ENCODE measurements at regions not wholly inside any gene's neighbourhood (a gene's known extent, or its start where the extent isn't known, plus 50 kb on each side); places are given as distances from the start of the nearest gene placed in this dataset.
"Not testable (repeated sequence)": the region's sequence is repeated elsewhere in the genome, so short reads cannot be mapped to it uniquely, and the experiment has no call there.

GRCh38 chr20:29392853-29393252, 1864.6 kb upstream of the DEFB115 start:
- not testable (repeated sequence) for H3K79me1 ChIP-seq (ENCODE audit: low read length); H3K27me3 ChIP-seq (ENCODE audit: insufficient read depth, low read length); H3K4ac ChIP-seq (ENCODE audit: low read depth, low read length); H3K4me2 ChIP-seq (ENCODE audit: low read length); H2AFZ ChIP-seq (ENCODE audit: insufficient read depth, low read length, poor library complexity); H2AK5ac ChIP-seq (ENCODE audit: low read length); H3K14ac ChIP-seq (ENCODE audit: low read length); H3K18ac ChIP-seq (ENCODE audit: low read length); H3K79me2 ChIP-seq (ENCODE audit: control insufficient read depth, insufficient read depth, low read length, poor library complexity); H4K12ac ChIP-seq (ENCODE audit: low read depth, low read length); H3K36me3 ChIP-seq (ENCODE audit: control insufficient read depth in 1 of 2, insufficient read depth in 2 of 2, low read length in 2 of 2); H3K27ac ChIP-seq (ENCODE audit: low read depth, low read length); H3K4me3 ChIP-seq (ENCODE audit: low read depth, low read length); DNase-seq; H2BK5ac ChIP-seq (ENCODE audit: low read depth, low read length, poor library complexity); H4K8ac ChIP-seq (ENCODE audit: low read depth, low read length); H4K91ac ChIP-seq (ENCODE audit: low read depth, low read length); H3K23ac ChIP-seq (ENCODE audit: low read length); H2BK12ac ChIP-seq (ENCODE audit: low read length); H3K9ac ChIP-seq (ENCODE audit: low read length); H2BK120ac ChIP-seq (ENCODE audit: insufficient read depth, low read length, poor library complexity); H3K4me1 ChIP-seq (ENCODE audit: control insufficient read depth in 1 of 2, insufficient read depth in 2 of 2, low read length in 2 of 2)
- peaks cover 13% of the 10 kb centered on the region for H3K9me3 ChIP-seq (ENCODE audit: insufficient read depth, low read depth, low read length)
- WGBS (ENCODE audit: extremely low coverage, insufficient coverage, insufficient read length): no CpG with 5 or more reads among the region's 9 CpGs

- no peak overlapping the region for H2BK5ac ChIP-seq (ENCODE audit: low read depth, low read length, poor library complexity)
- H3K14ac ChIP-seq (ENCODE audit: low read length): no peak overlapping the region
- no peaks in the 10 kb centered on the region for H3K27me3 ChIP-seq (ENCODE audit: insufficient read depth, low read length)
- H3K36me3 ChIP-seq (ENCODE audit: control insufficient read depth in 1 of 2, insufficient read depth in 2 of 2, low read length in 2 of 2): no peaks in the 10 kb centered on the region
- H2AK5ac ChIP-seq (ENCODE audit: low read length): no peak overlapping the region
- H3K79me2 ChIP-seq (ENCODE audit: control insufficient read depth, insufficient read depth, low read length, poor library complexity): no peaks in the 10 kb centered on the region
- H2BK120ac ChIP-seq (ENCODE audit: insufficient read depth, low read length, poor library complexity): no peak overlapping the region
- no peak for DNase-seq
- no peak overlapping the region for H3K23ac ChIP-seq (ENCODE audit: low read length)
- no peaks in the 10 kb centered on the region for H3K79me1 ChIP-seq (ENCODE audit: low read length)
- no peak overlapping the region for H2AFZ ChIP-seq (ENCODE audit: insufficient read depth, low read length, poor library complexity)
- no peak overlapping the region for H4K8ac ChIP-seq (ENCODE audit: low read depth, low read length)
- no peak overlapping the region for H3K4me2 ChIP-seq (ENCODE audit: low read length)
- no peak overlapping the region for H3K27ac ChIP-seq (ENCODE audit: low read depth, low read length)
- WGBS (ENCODE audit: extremely low coverage, insufficient coverage, insufficient read length): no CpG with 5 or more reads among the region's 40 CpGs
- H2BK12ac ChIP-seq (ENCODE audit: low read length): no peak overlapping the region
- H3K4me3 ChIP-seq (ENCODE audit: low read depth, low read length): peak overlapping the region; percentile 34
- H4K12ac ChIP-seq (ENCODE audit: low read depth, low read length): no peak overlapping the region
- H3K9ac ChIP-seq (ENCODE audit: low read length): peak overlapping the region; percentile 35
- no peak overlapping the region for H3K4ac ChIP-seq (ENCODE audit: low read depth, low read length)
- peaks cover 54% of the 10 kb centered on the region for H3K9me3 ChIP-seq (ENCODE audit: insufficient read depth, low read depth, low read length)
- no peak overlapping the region for H4K91ac ChIP-seq (ENCODE audit: low read depth, low read length)
- no peak overlapping the region for H3K18ac ChIP-seq (ENCODE audit: low read length)
- H3K4me1 ChIP-seq (ENCODE audit: control insufficient read depth in 1 of 2, insufficient read depth in 2 of 2, low read length in 2 of 2): no peaks in the 10 kb centered on the region
Measured at GRCh38 chr20:29408034-29408695, 1849.3 kb upstream of the DEFB115 start.

DNA sequence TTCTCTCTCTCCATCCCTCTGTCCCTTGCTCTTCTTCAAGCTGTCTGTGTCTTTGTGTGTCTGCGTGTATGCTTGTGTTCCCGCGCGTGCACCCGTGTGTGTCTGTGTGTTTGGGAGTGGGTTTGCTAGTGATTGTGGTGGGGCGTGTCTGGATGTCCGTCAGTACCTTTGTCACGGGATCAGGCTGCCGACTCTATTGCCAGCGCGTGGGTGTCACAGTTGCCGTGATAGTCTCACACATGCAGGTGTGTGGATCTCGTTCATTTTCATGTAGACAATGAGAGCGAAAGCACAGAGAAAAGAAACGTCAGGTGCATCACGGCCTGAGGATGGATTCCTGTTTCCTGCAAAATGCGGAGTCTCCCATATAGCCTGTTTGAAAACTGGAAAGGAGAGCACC, 1848.8 kb upstream of the DEFB115 start:
- H4K12ac ChIP-seq (ENCODE audit: low read depth, low read length); H3K4ac ChIP-seq (ENCODE audit: low read depth, low read length); H3K4me1 ChIP-seq (ENCODE audit: control insufficient read depth in 1 of 2, insufficient read depth in 2 of 2, low read length in 2 of 2); H2BK12ac ChIP-seq (ENCODE audit: low read length); H2AFZ ChIP-seq (ENCODE audit: insufficient read depth, low read length, poor library complexity); H3K14ac ChIP-seq (ENCODE audit: low read length); H3K79me2 ChIP-seq (ENCODE audit: control insufficient read depth, insufficient read depth, low read length, poor library complexity); H3K18ac ChIP-seq (ENCODE audit: low read length); H2BK5ac ChIP-seq (ENCODE audit: low read depth, low read length, poor library complexity); H3K27ac ChIP-seq (ENCODE audit: low read depth, low read length); H4K91ac ChIP-seq (ENCODE audit: low read depth, low read length); H2BK120ac ChIP-seq (ENCODE audit: insufficient read depth, low read length, poor library complexity); H4K8ac ChIP-seq (ENCODE audit: low read depth, low read length); H3K4me3 ChIP-seq (ENCODE audit: low read depth, low read length); H3K9ac ChIP-seq (ENCODE audit: low read length); H3K23ac ChIP-seq (ENCODE audit: low read length); DNase-seq; H3K79me1 ChIP-seq (ENCODE audit: low read length); H3K27me3 ChIP-seq (ENCODE audit: insufficient read depth, low read length); H3K36me3 ChIP-seq (ENCODE audit: control insufficient read depth in 1 of 2, insufficient read depth in 2 of 2, low read length in 2 of 2); H3K4me2 ChIP-seq (ENCODE audit: low read length); H2AK5ac ChIP-seq (ENCODE audit: low read length): not testable (repeated sequence)
- no CpG with 5 or more reads among the region's 17 CpGs for WGBS (ENCODE audit: extremely low coverage, insufficient coverage, insufficient read length)
- peaks cover 54% of the 10 kb centered on the region for H3K9me3 ChIP-seq (ENCODE audit: insufficient read depth, low read depth, low read length)

GRCh38 chr20:29409160-29409689, 1848.2 kb upstream of the DEFB115 start:
- not testable (repeated sequence) for H3K4ac ChIP-seq (ENCODE audit: low read depth, low read length); H4K91ac ChIP-seq (ENCODE audit: low read depth, low read length); H3K23ac ChIP-seq (ENCODE audit: low read length); H2BK5ac ChIP-seq (ENCODE audit: low read depth, low read length, poor library complexity); H2AK5ac ChIP-seq (ENCODE audit: low read length); H3K36me3 ChIP-seq (ENCODE audit: control insufficient read depth in 1 of 2, insufficient read depth in 2 of 2, low read length in 2 of 2); H2AFZ ChIP-seq (ENCODE audit: insufficient read depth, low read length, poor library complexity); H3K14ac ChIP-seq (ENCODE audit: low read length); DNase-seq; H4K12ac ChIP-seq (ENCODE audit: low read depth, low read length); H3K4me3 ChIP-seq (ENCODE audit: low read depth, low read length); H3K27ac ChIP-seq (ENCODE audit: low read depth, low read length); H4K8ac ChIP-seq (ENCODE audit: low read depth, low read length); H2BK120ac ChIP-seq (ENCODE audit: insufficient read depth, low read length, poor library complexity); H3K4me1 ChIP-seq (ENCODE audit: control insufficient read depth in 1 of 2, insufficient read depth in 2 of 2, low read length in 2 of 2); H3K9ac ChIP-seq (ENCODE audit: low read length); H2BK12ac ChIP-seq (ENCODE audit: low read length); H3K79me1 ChIP-seq (ENCODE audit: low read length); H3K79me2 ChIP-seq (ENCODE audit: control insufficient read depth, insufficient read depth, low read length, poor library complexity); H3K4me2 ChIP-seq (ENCODE audit: low read length); H3K18ac ChIP-seq (ENCODE audit: low read length); H3K27me3 ChIP-seq (ENCODE audit: insufficient read depth, low read length)
- no CpG with 5 or more reads among the region's 26 CpGs for WGBS (ENCODE audit: extremely low coverage, insufficient coverage, insufficient read length)
- peaks cover 54% of the 10 kb centered on the region for H3K9me3 ChIP-seq (ENCODE audit: insufficient read depth, low read depth, low read length)
